CD4-positive, alpha-beta T cell treated with Interleukin-2 at 100 ng/mL for 4 hours (primary cell): ENCODE measurements at regions not wholly inside any gene's neighbourhood (a gene's known extent, or its start where the extent isn't known, plus 50 kb on each side); places are given as distances from the start of the nearest gene placed in this dataset.
"Not testable (repeated sequence)": the region's sequence is repeated elsewhere in the genome, so short reads cannot be mapped to it uniquely, and the experiment has no call there.

Source experiments
- DNase-seq: peaks from one replicate; pipeline ENCODE4 v3.0.0-alpha.2; 2020; ENCODE audit warnings: low spot score

GRCh38 chr14:88985654-88986053 is 161.2 kb downstream of the TTC8 start:
- DNase-seq = no peak

- DNase-seq = no peak
Observed at GRCh38 chr14:88986146-88986841, 161.8 kb downstream of the TTC8 start.

- not testable (repeated sequence) for DNase-seq
Observed at GRCh38 chr14:88986908-88987307, 162.5 kb downstream of the TTC8 start.

- no peak for DNase-seq
Observed at GRCh38 chr14:88987516-88987915, 163.1 kb downstream of the TTC8 start.

- no peak for DNase-seq
Observed at GRCh38 chr14:88989911-88990310, 165.5 kb downstream of the TTC8 start.

- DNase-seq = no peak
Observed at GRCh38 chr14:88990856-88991255, 166.4 kb downstream of the TTC8 start.

- DNase-seq = no peak
Observed at GRCh38 chr14:88992011-88992410, 167.6 kb downstream of the TTC8 start.

GRCh38 chr14:88993946-88994345 is 169.5 kb downstream of the TTC8 start:
- no peak for DNase-seq

GRCh38 chr14:88995437-88996198 is 171.2 kb downstream of the TTC8 start:
- no peak for DNase-seq

- no peak for DNase-seq
Observed at GRCh38 chr14:88998027-88998426, 173.6 kb downstream of the TTC8 start.

- no peak for DNase-seq
Observed at GRCh38 chr14:88999137-88999536, 174.7 kb downstream of the TTC8 start.

- no peak for DNase-seq
Observed at GRCh38 chr14:89000007-89000942, 175.8 kb downstream of the TTC8 start.

- no peak for DNase-seq
Observed at GRCh38 chr14:89004166-89004565, 179.7 kb downstream of the TTC8 start.

GRCh38 chr14:89007906-89008305 is 183.5 kb downstream of the TTC8 start:
- DNase-seq = no peak

- DNase-seq = no peak
Observed at GRCh38 chr14:89011355-89012281, 187.2 kb downstream of the TTC8 start.

- no peak for DNase-seq
Observed at GRCh38 chr14:89012282-89013097, 188.0 kb downstream of the TTC8 start.

GRCh38 chr14:89013098-89013504 is 188.7 kb downstream of the TTC8 start:
- DNase-seq = no peak

GRCh38 chr14:89013698-89014568 is 189.5 kb downstream of the TTC8 start:
- DNase-seq = no peak

GRCh38 chr14:89014569-89014850 is 190.1 kb downstream of the TTC8 start:
- DNase-seq = no peak

GRCh38 chr14:89015016-89015415 is 190.6 kb downstream of the TTC8 start:
- DNase-seq = no peak
